ENCODE measurements at regions not wholly inside any gene's neighbourhood (a gene's known extent, or its start where the extent isn't known, plus 50 kb on each side); places are given as distances from the start of the nearest gene placed in this dataset.

DNA sequence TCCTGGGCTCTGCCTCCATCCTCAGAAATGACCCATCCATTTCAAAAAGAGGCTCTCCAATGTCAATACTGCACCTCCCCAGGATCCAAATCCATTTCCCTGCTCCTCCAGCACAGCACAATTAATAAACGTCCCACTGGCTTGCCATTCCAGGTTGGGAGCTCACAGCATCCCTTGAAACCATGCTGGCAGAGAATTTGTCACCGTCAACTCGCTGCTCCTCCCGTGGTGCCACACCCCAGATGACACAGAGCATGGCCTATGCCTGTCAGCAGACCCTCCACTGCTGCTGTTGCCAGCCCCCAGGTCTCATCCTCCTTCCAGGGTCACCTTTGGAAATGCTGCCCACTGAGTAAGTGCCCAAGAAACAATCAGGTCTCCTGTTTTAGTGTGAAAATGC lies 53.0 kb upstream of the UQCRFS1 start:
- TF ChIP-seq, protein P1, sequence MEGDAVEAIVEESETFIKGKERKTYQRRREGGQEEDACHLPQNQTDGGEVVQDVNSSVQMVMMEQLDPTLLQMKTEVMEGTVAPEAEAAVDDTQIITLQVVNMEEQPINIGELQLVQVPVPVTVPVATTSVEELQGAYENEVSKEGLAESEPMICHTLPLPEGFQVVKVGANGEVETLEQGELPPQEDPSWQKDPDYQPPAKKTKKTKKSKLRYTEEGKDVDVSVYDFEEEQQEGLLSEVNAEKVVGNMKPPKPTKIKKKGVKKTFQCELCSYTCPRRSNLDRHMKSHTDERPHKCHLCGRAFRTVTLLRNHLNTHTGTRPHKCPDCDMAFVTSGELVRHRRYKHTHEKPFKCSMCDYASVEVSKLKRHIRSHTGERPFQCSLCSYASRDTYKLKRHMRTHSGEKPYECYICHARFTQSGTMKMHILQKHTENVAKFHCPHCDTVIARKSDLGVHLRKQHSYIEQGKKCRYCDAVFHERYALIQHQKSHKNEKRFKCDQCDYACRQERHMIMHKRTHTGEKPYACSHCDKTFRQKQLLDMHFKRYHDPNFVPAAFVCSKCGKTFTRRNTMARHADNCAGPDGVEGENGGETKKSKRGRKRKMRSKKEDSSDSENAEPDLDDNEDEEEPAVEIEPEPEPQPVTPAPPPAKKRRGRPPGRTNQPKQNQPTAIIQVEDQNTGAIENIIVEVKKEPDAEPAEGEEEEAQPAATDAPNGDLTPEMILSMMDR (IDR thresholded peaks at IDR 0.05), result no peak
- TF ChIP-seq POLR2A (IDR thresholded peaks at IDR 0.05), result no peak

All from Peyer's patch (tissue), 4 donors.